Parathyroid adenoma (tissue), 2 donors: ENCODE measurements at regions not wholly inside any gene's neighbourhood (a gene's known extent, or its start where the extent isn't known, plus 50 kb on each side); places are given as distances from the start of the nearest gene placed in this dataset.

Experiments
- H2AFZ ChIP-seq: fragments of 300-600 bp; sonication (generic); one replicate; pipeline ENCODE4 v1.7.0; 2017; ENCODE audit warnings: antibody characterized with exemption, mild to moderate bottlenecking
- H3K27ac ChIP-seq: fragments of 300-600 bp; sonication (generic); one replicate; pipeline ENCODE4 v1.7.0; 2017
- H3K27me3 ChIP-seq: fragments of 300-600 bp; sonication (generic); one replicate; pipeline ENCODE4 v1.7.0; 2017; ENCODE audit warnings: low read length; ENCODE audit not compliant: control insufficient read depth, insufficient read depth
- H3K36me3 ChIP-seq: fragments of 300-600 bp; sonication (generic); one replicate; pipeline ENCODE4 v1.7.0; 2017; ENCODE audit warnings: low read length; ENCODE audit not compliant: control insufficient read depth, insufficient read depth
- H3K4me1 ChIP-seq: fragments of 300-600 bp; sonication (generic); one replicate; pipeline ENCODE4 v1.7.0; 2017; ENCODE audit warnings: control low read depth
- H3K4me2 ChIP-seq: fragments of 300-600 bp; sonication (generic); one replicate; pipeline ENCODE4 v1.7.0; 2017; ENCODE audit warnings: low read length
- H3K4me3 ChIP-seq: fragments of 300-600 bp; sonication (generic); one replicate; pipeline ENCODE4 v1.7.0; 2017; ENCODE audit warnings: low read depth, low read length
- H3K79me2 ChIP-seq: fragments of 300-600 bp; sonication (generic); one replicate; pipeline ENCODE4 v1.7.0; 2017; ENCODE audit warnings: control low read depth
- H3K9ac ChIP-seq: fragments of 300-600 bp; sonication (generic); one replicate; pipeline ENCODE4 v1.7.0; 2017; ENCODE audit warnings: mild to moderate bottlenecking
- H3K9me3 ChIP-seq: fragments of 300-600 bp; sonication (generic); one replicate; pipeline ENCODE4 v1.7.0; 2017; ENCODE audit warnings: low read length; ENCODE audit not compliant: control insufficient read depth
- CTCF ChIP-seq: fragments of 300-600 bp; sonication (generic); IDR thresholded peaks from one replicate; pipeline ENCODE4 v1.7.0; 2017; ENCODE audit warnings: antibody characterized with exemption, mild to moderate bottlenecking
- donor health status: primary hyperparathyroidism.

DNA sequence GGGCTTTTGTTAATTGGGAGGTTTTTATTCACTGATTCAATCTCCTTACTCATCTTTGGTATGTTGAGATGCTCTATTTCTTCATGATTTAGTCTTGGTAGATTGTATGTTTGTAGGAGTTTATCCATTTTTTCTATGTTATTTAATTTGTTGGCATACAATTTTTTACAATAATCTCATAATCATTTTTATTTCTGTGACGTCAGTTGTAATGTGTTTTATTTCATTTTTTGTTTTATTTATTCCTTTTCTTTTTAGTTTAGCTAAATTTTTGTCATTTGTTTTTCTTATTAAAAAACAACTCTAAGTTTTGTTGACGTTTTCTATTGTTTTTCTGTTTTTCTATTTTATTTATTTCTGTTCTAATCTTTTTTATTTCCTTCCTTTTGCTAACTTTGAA, 389.8 kb downstream of the HS3ST3B1 start:
- no peak overlapping the region for H2AFZ ChIP-seq
- H3K27ac ChIP-seq: no peak overlapping the region
- no peaks in the 10 kb centered on the region for H3K27me3 ChIP-seq
- no peak overlapping the region for H3K4me3 ChIP-seq
- H3K4me1 ChIP-seq: no peaks in the 10 kb centered on the region
- H3K9ac ChIP-seq: no peak overlapping the region
- H3K9me3 ChIP-seq: no peaks in the 10 kb centered on the region
- no peak overlapping the region for H3K4me2 ChIP-seq
- H3K36me3 ChIP-seq: no peaks in the 10 kb centered on the region
- TF ChIP-seq CTCF: no peak
- no peaks in the 10 kb centered on the region for H3K79me2 ChIP-seq

DNA sequence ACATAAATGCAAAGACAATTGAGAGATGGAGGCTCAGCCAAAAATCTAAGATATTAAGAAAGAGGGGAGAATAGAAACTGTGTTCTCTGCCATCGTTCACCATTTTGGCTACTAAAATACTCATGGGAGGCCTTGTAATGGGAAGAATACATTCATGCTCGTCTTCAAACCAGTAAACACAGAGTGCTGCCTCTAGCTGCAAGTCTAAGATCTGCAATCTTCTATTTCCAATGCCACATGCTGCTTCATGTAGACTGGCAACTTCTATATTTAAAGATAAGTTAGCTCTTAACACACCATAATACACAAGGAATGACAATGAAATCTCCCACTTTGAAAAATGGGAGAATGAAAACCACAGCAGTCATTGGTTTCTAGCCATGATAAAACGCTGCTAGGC, 387.3 kb downstream of the HS3ST3B1 start:
- Histone ChIP-seq H3K27me3 (no peaks in the 10 kb centered on the region), H3K4me3 (no peak overlapping the region), H3K9ac (no peak overlapping the region), H3K79me2 (no peaks in the 10 kb centered on the region), H2AFZ (no peak overlapping the region), H3K4me2 (no peak overlapping the region), H3K36me3 (no peaks in the 10 kb centered on the region), H3K9me3 (no peaks in the 10 kb centered on the region), H3K4me1 (no peaks in the 10 kb centered on the region), H3K27ac (no peak overlapping the region)
- no peak for TF ChIP-seq CTCF

- Histone ChIP-seq H3K36me3 (no peaks in the 10 kb centered on the region), H3K4me2 (no peak overlapping the region), H3K9me3 (no peaks in the 10 kb centered on the region), H3K27ac (no peak overlapping the region), H3K9ac (no peak overlapping the region), H2AFZ (no peak overlapping the region), H3K4me3 (no peak overlapping the region), H3K79me2 (no peaks in the 10 kb centered on the region), H3K4me1 (no peaks in the 10 kb centered on the region), H3K27me3 (no peaks in the 10 kb centered on the region)
- no peak for TF ChIP-seq CTCF
These were observed 371.9 kb downstream of the HS3ST3B1 start for GRCh38 chr17:14672830-14673229.

- Histone ChIP-seq H3K36me3 (no peaks in the 10 kb centered on the region), H2AFZ (no peak overlapping the region), H3K27me3 (no peaks in the 10 kb centered on the region), H3K9me3 (no peaks in the 10 kb centered on the region), H3K27ac (no peak overlapping the region), H3K4me2 (no peak overlapping the region), H3K4me1 (no peaks in the 10 kb centered on the region), H3K4me3 (no peak overlapping the region), H3K79me2 (no peaks in the 10 kb centered on the region), H3K9ac (no peak overlapping the region)
- no peak for TF ChIP-seq CTCF
These were observed 370.0 kb downstream of the HS3ST3B1 start for GRCh38 chr17:14670861-14671260.

- no peaks in the 10 kb centered on the region for H3K27me3 ChIP-seq
- no peak overlapping the region for H2AFZ ChIP-seq
- H3K4me1 ChIP-seq: no peaks in the 10 kb centered on the region
- H3K9me3 ChIP-seq: no peaks in the 10 kb centered on the region
- no peak for TF ChIP-seq CTCF
- no peak overlapping the region for H3K9ac ChIP-seq
- no peaks in the 10 kb centered on the region for H3K79me2 ChIP-seq
- H3K27ac ChIP-seq: no peak overlapping the region
- no peak overlapping the region for H3K4me2 ChIP-seq
- no peak overlapping the region for H3K4me3 ChIP-seq
- H3K36me3 ChIP-seq: no peaks in the 10 kb centered on the region
These were observed 363.6 kb downstream of the HS3ST3B1 start for GRCh38 chr17:14664511-14664910.
